ENCODE measurements at regions not wholly inside any gene's neighbourhood (a gene's known extent, or its start where the extent isn't known, plus 50 kb on each side); places are given as distances from the start of the nearest gene placed in this dataset.

DNA sequence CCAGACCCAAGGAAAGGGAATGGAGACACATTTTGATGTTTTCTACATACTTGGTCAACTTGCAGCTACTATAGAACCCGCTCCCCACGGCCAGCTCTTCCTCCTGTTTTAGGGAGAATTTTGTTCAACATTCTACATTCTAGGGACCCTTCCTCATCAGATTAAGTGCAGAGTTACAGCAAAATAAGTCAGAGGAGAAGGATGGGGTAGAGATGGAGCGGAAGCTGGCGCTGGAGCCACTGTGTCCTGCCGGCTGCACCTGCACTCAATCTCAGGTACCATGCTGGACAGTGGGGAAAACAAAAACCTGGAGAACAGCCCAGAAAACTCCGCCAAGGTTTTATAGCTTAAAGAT lies 79.4 kb upstream of the EN2 start:
- Histone ChIP-seq H3K27me3 (ENCODE audit: control insufficient read depth, insufficient read depth, low read length, poor library complexity, severe bottlenecking) (peaks cover 99% of the 10 kb centered on the region), H3K9ac (ENCODE audit: extremely low read depth, low read length, poor library complexity, severe bottlenecking) (no peak overlapping the region), H3K9me3 (ENCODE audit: control insufficient read depth, low read length) (no peaks in the 10 kb centered on the region), H3K4me3 (ENCODE audit: low read length) (no peak overlapping the region), H3K4me1 (ENCODE audit: control insufficient read depth, insufficient read depth, low read length) (peaks cover 2% of the 10 kb centered on the region), H3K36me3 (ENCODE audit: control insufficient read depth, insufficient read depth, low read length) (no peaks in the 10 kb centered on the region), H3K27ac (ENCODE audit: low read depth, low read length) (no peak overlapping the region)
- Mint-ChIP-seq H3K4me1 (peaks cover 46% of the 10 kb centered on the region), H3K4me3 (no peak overlapping the region), H3K36me3 (ENCODE audit: low read depth) (no peaks in the 10 kb centered on the region), H3K9me3 (no peaks in the 10 kb centered on the region), H3K27me3 (ENCODE audit: insufficient read depth) (peaks cover 98% of the 10 kb centered on the region), H3K27ac (no peak overlapping the region)
- DNase-seq: no peak
- 20 to 31% methylated on average over 4 to 6 of the region's 6 CpGs for WGBS, 2 experiments (ENCODE audit: insufficient coverage in 1 of 2, insufficient read length in 1 of 2)
- TF ChIP-seq, protein P1, sequence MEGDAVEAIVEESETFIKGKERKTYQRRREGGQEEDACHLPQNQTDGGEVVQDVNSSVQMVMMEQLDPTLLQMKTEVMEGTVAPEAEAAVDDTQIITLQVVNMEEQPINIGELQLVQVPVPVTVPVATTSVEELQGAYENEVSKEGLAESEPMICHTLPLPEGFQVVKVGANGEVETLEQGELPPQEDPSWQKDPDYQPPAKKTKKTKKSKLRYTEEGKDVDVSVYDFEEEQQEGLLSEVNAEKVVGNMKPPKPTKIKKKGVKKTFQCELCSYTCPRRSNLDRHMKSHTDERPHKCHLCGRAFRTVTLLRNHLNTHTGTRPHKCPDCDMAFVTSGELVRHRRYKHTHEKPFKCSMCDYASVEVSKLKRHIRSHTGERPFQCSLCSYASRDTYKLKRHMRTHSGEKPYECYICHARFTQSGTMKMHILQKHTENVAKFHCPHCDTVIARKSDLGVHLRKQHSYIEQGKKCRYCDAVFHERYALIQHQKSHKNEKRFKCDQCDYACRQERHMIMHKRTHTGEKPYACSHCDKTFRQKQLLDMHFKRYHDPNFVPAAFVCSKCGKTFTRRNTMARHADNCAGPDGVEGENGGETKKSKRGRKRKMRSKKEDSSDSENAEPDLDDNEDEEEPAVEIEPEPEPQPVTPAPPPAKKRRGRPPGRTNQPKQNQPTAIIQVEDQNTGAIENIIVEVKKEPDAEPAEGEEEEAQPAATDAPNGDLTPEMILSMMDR (conservative IDR thresholded peaks at IDR 0.05): no peak

DNA sequence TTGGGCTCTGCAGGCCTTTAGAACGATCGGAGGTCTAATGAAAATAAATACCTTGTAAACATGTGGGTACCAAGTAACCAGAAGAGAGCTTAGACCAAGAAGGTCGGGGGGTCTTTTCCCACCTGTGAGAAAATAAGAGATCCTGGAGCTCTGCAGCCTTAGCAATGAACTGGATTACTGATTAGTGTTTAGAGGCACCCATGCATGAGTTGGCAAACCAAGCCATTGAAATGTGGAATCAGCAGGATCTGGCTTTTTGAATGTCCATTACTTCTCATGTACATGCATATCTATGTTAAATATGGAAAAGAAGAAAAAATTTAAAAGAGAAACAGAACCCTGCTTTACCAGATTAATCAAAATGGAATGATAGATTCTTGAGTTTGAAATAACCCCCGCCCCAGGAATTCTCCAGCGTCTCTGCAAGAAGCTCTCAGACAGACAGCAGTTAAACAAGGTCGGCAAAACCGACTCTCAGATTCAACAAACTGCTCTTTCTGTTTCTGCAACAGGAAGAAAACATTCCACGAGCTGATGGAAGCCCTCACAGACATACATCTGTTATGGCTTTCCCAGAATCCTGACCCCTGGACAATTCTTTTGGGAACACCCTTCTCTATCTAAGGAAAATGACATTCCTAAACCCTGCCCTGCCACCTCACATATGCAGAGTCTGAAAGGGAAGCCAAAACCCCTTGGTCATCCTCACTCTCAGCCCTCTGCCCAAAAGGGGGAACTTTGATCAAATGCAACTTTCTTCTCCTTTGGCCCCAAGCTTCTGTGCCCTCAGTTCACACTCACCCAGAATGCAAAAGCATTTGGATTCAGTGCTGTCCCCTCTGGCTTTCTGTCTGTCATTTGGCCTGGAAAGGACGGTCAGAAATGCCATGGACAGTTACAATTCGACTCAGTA lies 78.7 kb upstream of the EN2 start:
- WGBS, 2 experiments (ENCODE audit: insufficient coverage in 1 of 2, insufficient read length in 1 of 2): 15 to 21% methylated on average over 9 to 10 of the region's 10 CpGs
- no peak overlapping the region for H3K27ac Mint-ChIP-seq

DNA sequence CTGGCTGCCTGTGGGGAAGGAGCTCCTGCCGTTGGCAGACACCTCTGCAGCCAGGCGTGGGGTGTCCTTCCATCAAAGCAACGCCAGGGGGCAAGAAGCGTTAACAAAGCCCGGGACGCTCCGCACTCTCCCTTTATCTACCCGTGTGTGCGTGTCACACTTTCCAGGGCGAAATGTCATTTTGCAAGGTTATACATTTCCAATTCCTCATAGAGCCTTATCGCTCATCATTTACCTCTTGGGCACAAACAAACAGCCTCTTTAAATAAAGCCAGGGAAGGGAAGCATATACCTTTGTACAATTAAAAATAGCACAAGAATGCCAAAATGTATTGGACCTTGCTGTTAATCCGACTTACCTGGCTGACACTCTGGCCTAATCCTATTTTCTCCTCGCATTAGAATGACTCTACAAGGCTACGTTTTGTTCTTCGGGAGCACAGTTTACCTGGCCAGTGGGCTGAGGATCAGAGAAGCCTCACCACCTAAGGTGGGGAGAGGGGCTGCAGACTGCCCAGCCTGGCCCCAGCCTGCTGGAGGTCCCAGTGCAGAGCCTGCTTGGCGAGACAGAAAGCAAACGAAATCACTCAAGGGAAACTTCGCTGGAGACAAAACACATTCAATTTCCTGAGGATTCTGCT lies 77.6 kb upstream of the EN2 start:
- WGBS, 2 experiments (ENCODE audit: insufficient coverage in 1 of 2, insufficient read length in 1 of 2): 2 to 6% methylated on average over 15 to 18 of the region's 18 CpGs
- Mint-ChIP-seq H3K27me3 (ENCODE audit: insufficient read depth) (peaks cover 99% of the 10 kb centered on the region), H3K9me3 (no peaks in the 10 kb centered on the region), H3K4me3 (peak overlapping the region; percentile 56), H3K27ac (peak overlapping the region; percentile 85), H3K4me1 (peaks cover 37% of the 10 kb centered on the region), H3K36me3 (ENCODE audit: low read depth) (no peaks in the 10 kb centered on the region)
- H3K27me3 ChIP-seq (ENCODE audit: control insufficient read depth, insufficient read depth, low read length, poor library complexity, severe bottlenecking): peaks cover 99% of the 10 kb centered on the region
- no peaks in the 10 kb centered on the region for H3K36me3 ChIP-seq (ENCODE audit: control insufficient read depth, insufficient read depth, low read length)
- peak; percentile 93 for DNase-seq
- no peaks in the 10 kb centered on the region for H3K4me1 ChIP-seq (ENCODE audit: control insufficient read depth, insufficient read depth, low read length)
- TF ChIP-seq, protein P1 (conservative IDR thresholded peaks at IDR 0.05): peak; percentile 94
- no peak overlapping the region for H3K9ac ChIP-seq (ENCODE audit: extremely low read depth, low read length, poor library complexity, severe bottlenecking)
- peak overlapping the region; percentile 7 for H3K4me3 ChIP-seq (ENCODE audit: low read length)
- H3K9me3 ChIP-seq (ENCODE audit: control insufficient read depth, low read length): no peaks in the 10 kb centered on the region
- H3K27ac ChIP-seq (ENCODE audit: low read depth, low read length): no peak overlapping the region

More for the DNA sequence above, 78.7 kb upstream of the EN2 start:
- H3K27ac ChIP-seq (ENCODE audit: low read depth, low read length): no peak overlapping the region
- no peaks in the 10 kb centered on the region for H3K9me3 ChIP-seq (ENCODE audit: control insufficient read depth, low read length)
- Mint-ChIP-seq H3K9me3 (no peaks in the 10 kb centered on the region), H3K4me3 (no peak overlapping the region), H3K4me1 (peaks cover 46% of the 10 kb centered on the region), H3K36me3 (ENCODE audit: low read depth) (no peaks in the 10 kb centered on the region), H3K27me3 (ENCODE audit: insufficient read depth) (peaks cover 99% of the 10 kb centered on the region)
- DNase-seq: no peak
- no peaks in the 10 kb centered on the region for H3K36me3 ChIP-seq (ENCODE audit: control insufficient read depth, insufficient read depth, low read length)
- no peak overlapping the region for H3K4me3 ChIP-seq (ENCODE audit: low read length)
- TF ChIP-seq, protein P1 (conservative IDR thresholded peaks at IDR 0.05): no peak
- H3K9ac ChIP-seq (ENCODE audit: extremely low read depth, low read length, poor library complexity, severe bottlenecking): no peak overlapping the region
- H3K27me3 ChIP-seq (ENCODE audit: control insufficient read depth, insufficient read depth, low read length, poor library complexity, severe bottlenecking): peaks cover 99% of the 10 kb centered on the region
- H3K4me1 ChIP-seq (ENCODE audit: control insufficient read depth, insufficient read depth, low read length): no peaks in the 10 kb centered on the region

Data from endodermal cell (in vitro differentiated cells).